IPS-18c (cell line): ENCODE measurements at regions not wholly inside any gene's neighbourhood (a gene's known extent, or its start where the extent isn't known, plus 50 kb on each side); places are given as distances from the start of the nearest gene placed in this dataset.

Experiments
- H3K4me3 ChIP-seq: 2 replicates; pipeline ENCODE4 v1.7.0; 2013; ENCODE audit warnings: low read depth, mild to moderate bottlenecking, low read length, moderate library complexity; ENCODE audit not compliant: insufficient read depth
- H3K9me3 ChIP-seq: one replicate; pipeline ENCODE4 v1.6.1; 2013; ENCODE audit warnings: mild to moderate bottlenecking, low read length, moderate library complexity; ENCODE audit not compliant: control insufficient read depth, insufficient read depth

- Histone ChIP-seq H3K9me3 (no peaks in the 10 kb centered on the region), H3K4me3 (no peak overlapping the region)
Measured at GRCh38 chr1:221856228-221857093, 114.6 kb upstream of the DUSP10 start.

GRCh38 chr1:221855156-221855555 is 113.3 kb upstream of the DUSP10 start:
- H3K4me3 ChIP-seq, result no peak overlapping the region

DNA sequence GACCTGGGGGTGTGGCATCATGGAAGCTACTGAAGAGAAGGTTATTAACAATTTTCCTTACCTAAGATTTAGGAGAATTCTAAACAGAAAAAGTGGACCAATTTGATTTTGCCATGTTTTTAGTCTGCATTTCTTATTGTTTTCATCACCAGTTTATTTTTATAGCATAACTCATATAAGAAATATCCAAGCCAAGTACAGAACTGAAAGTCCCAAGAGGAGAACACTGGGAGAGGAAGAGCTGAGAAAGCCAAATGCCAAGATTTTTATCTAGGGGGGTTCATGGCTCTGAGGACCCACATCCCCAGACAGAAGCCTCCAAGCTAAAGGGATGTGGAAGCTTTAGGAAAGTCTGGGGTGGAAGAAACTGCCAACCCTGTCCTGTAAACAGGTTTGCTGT is 109.4 kb upstream of the DUSP10 start:
- Histone ChIP-seq H3K4me3 (no peak overlapping the region), H3K9me3 (no peaks in the 10 kb centered on the region)

More at GRCh38 chr1:221855156-221855555, 113.3 kb upstream of the DUSP10 start:
- no peaks in the 10 kb centered on the region for H3K9me3 ChIP-seq

GRCh38 chr1:221850470-221851187 is 108.7 kb upstream of the DUSP10 start:
- Histone ChIP-seq H3K4me3 (no peak overlapping the region), H3K9me3 (no peaks in the 10 kb centered on the region)

GRCh38 chr1:221849897-221850296 is 108.0 kb upstream of the DUSP10 start:
- Histone ChIP-seq H3K4me3 (no peak overlapping the region), H3K9me3 (no peaks in the 10 kb centered on the region)

GRCh38 chr1:221849110-221849509 is 107.2 kb upstream of the DUSP10 start:
- Histone ChIP-seq H3K4me3 (no peak overlapping the region), H3K9me3 (no peaks in the 10 kb centered on the region)

DNA sequence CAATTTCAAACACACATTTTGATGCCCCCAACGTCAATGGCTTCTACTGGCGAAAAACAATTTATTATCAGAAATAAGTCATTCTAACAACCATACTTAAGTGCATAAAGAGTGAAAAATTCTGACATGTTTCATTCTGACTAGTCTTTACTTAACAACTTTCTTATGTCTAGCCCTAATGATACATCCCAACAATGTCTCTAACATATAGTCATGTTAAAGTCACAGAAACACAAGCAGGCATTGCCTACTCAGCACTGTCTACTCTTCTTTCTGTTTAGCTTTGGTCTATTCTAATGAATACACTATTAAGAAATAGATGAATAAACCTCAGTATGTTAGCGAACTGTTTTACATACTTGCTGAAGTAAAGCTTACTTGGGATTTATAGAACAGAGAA is 105.8 kb upstream of the DUSP10 start:
- H3K9me3 ChIP-seq, result no peaks in the 10 kb centered on the region

DNA sequence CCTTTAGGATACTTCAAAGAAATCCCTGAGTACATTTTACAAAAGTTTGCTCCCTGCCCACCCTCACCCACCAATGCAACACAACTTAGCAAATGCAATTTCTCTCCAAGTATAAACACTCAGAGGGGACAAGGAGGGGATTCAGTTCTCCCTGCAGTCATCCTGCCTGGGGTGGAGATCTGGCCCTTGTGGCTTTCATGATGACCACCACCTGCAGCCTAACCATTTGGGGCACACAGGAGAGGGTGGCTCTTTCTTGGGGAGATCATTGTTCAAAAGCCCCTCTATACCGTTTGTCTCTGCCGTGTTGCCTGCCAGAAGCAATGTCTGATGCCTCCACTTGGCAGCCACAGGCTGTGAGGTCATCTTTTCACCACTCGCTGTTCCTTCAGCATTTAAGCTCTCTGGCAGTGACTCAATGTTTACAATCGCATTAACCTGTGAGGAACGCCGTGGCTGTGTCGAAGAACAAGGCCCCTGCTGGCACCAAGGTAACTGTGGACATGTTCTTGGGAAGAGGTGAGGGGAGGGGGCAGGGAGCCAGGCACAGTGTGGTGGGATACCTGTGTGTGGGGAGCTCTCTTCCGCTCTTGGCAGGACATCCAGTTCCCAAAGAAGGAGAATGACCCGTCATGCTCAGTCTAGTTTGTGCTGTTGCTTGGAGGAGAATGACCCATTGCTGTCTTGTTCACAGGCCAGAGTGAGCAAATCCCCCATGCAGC is 103.9 kb upstream of the DUSP10 start:
- no peak overlapping the region for H3K4me3 ChIP-seq
- H3K9me3 ChIP-seq, result no peaks in the 10 kb centered on the region

More for the DNA sequence above, 105.8 kb upstream of the DUSP10 start:
- no peak overlapping the region for H3K4me3 ChIP-seq

DNA sequence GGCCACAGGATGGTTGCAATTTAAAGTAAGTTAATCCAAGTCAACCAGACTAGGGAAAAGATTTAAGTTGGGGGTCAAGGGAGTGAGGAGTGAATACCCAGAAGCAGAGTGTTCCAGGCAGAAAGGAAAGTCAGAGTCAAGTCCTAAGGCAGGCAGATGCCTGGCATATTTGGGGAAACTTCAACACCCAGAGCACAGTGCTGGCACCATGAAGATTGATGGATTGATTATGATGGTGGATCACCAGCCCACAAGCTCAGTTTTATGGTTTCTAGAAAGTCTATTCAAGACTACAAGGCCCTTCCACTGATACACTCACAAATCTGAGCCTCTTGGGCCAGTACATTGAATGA is 100.1 kb upstream of the DUSP10 start:
- no peak overlapping the region for H3K4me3 ChIP-seq
- H3K9me3 ChIP-seq, result no peaks in the 10 kb centered on the region

GRCh38 chr1:221841251-221841982 is 99.5 kb upstream of the DUSP10 start:
- Histone ChIP-seq H3K4me3 (no peak overlapping the region), H3K9me3 (no peaks in the 10 kb centered on the region)

DNA sequence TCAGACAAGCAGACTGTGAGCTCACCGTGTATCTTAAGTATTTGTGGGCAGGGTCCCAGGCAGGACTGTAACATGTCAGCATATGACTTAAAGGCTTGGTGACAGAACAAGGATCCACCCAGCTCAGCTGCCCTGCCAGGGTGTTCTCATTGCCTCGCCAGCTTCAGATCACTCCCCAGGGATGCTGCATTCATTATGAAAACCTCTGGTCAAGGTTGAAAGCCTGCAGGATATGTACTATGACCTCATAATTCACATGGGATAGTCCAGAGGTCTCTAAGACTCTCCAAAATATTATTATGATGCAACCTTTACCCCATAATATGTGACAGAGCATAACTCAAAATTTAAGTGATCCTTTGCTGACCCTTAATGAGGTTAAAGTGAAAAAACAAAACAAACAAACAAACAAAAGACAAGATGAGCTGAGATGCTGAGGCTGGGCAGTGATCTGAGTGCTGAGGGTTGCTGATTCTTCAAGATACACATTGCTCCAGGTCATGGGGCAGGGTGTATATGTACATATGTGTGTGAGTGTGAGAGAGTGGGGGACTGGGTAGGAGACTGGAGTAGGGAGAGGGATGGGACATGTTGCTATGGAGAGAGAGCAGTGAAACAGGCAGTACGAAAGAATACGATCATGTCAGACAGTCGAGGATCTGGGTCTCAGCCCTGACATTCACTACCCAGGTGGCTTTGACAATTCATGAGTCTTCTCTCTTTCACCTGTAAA is 98.8 kb upstream of the DUSP10 start:
- Histone ChIP-seq H3K4me3 (no peak overlapping the region), H3K9me3 (no peaks in the 10 kb centered on the region)

DNA sequence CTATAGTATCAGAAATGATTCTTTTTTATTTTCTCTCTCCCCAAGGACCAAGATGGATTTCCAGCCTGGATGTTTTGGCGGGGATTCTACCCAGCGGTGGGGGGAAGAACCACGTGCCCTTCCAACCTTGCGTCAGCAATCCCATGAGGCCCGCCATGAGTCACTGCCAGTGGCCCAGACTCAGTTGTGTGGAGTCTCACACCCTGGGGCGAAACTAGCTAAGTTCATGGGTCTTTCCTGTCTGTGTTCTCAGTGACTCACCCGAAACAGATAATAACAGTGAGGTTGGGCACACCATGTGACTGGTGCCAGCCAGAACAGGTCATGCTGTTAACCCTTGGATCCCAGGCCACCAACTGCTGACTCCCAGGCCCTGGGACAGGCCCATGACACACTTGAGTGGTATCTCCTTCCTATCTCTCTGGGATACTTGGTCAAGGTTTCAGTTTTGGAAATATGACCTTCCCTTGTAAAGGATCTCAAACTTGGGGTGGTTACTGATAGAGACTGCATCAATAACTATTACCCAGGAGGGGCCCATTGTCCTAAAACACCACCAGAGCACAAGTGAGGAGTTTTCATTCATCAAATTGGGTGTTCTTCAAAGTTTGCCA is 98.0 kb upstream of the DUSP10 start:
- Histone ChIP-seq H3K9me3 (no peaks in the 10 kb centered on the region), H3K4me3 (no peak overlapping the region)

- H3K9me3 ChIP-seq, result no peaks in the 10 kb centered on the region
- H3K4me3 ChIP-seq, result no peak overlapping the region
Measured at GRCh38 chr1:221839321-221839720, 97.4 kb upstream of the DUSP10 start.

DNA sequence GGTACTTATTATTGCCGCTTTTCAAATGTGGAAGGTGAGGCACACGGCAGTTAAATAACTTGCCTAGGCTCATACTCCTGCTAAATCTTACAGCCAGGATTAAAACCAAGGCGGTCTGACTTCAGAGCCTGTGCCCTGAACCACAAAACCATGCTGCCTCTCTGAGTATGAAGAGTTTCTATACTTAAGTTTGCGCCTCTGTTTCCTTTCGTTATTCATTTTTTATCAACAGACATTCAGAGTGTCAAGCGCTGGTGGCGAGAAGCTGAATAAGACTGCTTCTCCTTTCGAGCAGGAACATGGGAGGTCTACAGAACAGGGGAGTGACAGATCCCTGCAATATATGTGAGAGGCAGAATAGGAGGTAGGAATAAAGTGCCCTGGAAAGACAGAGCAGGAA is 96.0 kb upstream of the DUSP10 start:
- Histone ChIP-seq H3K4me3 (no peak overlapping the region), H3K9me3 (no peaks in the 10 kb centered on the region)

GRCh38 chr1:221834698-221835513 is 93.0 kb upstream of the DUSP10 start:
- no peaks in the 10 kb centered on the region for H3K9me3 ChIP-seq
- H3K4me3 ChIP-seq, result no peak overlapping the region

DNA sequence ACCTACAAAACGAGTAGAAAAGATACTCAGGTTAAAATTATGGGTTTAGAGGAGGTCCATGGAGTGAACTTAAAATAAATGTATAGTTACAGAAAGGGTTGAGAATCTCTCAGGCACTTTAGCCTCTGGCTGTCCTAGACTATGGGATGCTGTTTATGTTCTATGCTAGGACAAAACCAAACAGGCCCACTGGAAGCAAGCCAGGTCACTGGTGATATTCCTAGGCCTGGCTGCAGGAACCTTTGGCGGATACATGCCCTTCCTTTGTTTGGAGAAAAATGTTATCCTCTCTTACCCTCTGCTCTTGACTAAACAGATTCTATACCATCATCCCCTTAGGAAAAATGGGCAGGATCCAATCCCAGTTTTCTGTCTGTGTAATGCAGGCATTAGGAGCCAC is 90.7 kb upstream of the DUSP10 start:
- Histone ChIP-seq H3K9me3 (no peaks in the 10 kb centered on the region), H3K4me3 (no peak overlapping the region)
